ENCODE measurements at regions not wholly inside any gene's neighbourhood (a gene's known extent, or its start where the extent isn't known, plus 50 kb on each side); places are given as distances from the start of the nearest gene placed in this dataset.

DNA sequence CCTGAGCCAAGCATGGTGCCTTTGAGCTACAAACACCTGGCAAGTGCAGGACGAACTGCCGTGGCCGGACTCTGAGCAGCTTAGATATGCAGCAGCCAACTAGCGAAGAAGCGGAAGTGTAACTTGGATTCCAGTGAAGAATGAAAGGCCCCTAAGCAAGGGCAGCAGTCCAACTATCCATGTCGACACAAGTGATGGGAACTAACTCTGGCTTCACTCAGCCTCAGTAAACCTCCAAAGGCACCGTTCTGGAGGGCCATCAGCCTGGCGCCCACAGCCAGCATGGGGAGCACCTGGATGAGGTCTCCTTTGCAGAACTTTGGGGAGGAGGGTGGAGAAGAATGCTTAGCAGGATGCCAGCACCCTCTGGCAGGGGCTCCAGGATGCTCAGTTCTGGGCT, 78.4 kb upstream of the MLN start:
- TF ChIP-seq POLR2AphosphoS5 (IDR thresholded peaks at IDR 0.05) (no peak), POLR2A (IDR thresholded peaks at IDR 0.05) (no peak)
- TF ChIP-seq, protein P1, sequence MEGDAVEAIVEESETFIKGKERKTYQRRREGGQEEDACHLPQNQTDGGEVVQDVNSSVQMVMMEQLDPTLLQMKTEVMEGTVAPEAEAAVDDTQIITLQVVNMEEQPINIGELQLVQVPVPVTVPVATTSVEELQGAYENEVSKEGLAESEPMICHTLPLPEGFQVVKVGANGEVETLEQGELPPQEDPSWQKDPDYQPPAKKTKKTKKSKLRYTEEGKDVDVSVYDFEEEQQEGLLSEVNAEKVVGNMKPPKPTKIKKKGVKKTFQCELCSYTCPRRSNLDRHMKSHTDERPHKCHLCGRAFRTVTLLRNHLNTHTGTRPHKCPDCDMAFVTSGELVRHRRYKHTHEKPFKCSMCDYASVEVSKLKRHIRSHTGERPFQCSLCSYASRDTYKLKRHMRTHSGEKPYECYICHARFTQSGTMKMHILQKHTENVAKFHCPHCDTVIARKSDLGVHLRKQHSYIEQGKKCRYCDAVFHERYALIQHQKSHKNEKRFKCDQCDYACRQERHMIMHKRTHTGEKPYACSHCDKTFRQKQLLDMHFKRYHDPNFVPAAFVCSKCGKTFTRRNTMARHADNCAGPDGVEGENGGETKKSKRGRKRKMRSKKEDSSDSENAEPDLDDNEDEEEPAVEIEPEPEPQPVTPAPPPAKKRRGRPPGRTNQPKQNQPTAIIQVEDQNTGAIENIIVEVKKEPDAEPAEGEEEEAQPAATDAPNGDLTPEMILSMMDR (IDR thresholded peaks at IDR 0.05): no peak

Measured in breast epithelium (tissue), 3 donors.